ENCODE measurements at regions not wholly inside any gene's neighbourhood (a gene's known extent, or its start where the extent isn't known, plus 50 kb on each side); places are given as distances from the start of the nearest gene placed in this dataset.

- no peak for TF ChIP-seq TAF1 (IDR thresholded peaks at IDR 0.05; ENCODE audit: low read depth)
- no peak for TF ChIP-seq EP300 (IDR thresholded peaks at IDR 0.05; ENCODE audit: borderline replicate concordance)
- TF ChIP-seq FOXM1 (IDR thresholded peaks at IDR 0.05; ENCODE audit: borderline replicate concordance, low read depth), result no peak
- TF ChIP-seq EGR1 (IDR thresholded peaks at IDR 0.05), result no peak
- no peak for TF ChIP-seq NFIC (IDR thresholded peaks at IDR 0.05)
- TF ChIP-seq, protein P1, sequence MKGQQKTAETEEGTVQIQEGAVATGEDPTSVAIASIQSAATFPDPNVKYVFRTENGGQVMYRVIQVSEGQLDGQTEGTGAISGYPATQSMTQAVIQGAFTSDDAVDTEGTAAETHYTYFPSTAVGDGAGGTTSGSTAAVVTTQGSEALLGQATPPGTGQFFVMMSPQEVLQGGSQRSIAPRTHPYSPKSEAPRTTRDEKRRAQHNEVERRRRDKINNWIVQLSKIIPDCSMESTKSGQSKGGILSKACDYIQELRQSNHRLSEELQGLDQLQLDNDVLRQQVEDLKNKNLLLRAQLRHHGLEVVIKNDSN (IDR thresholded peaks at IDR 0.05), result no peak
- no peak for TF ChIP-seq RAD21 (IDR thresholded peaks at IDR 0.05; ENCODE audit: low read depth)
- TF ChIP-seq REST (IDR thresholded peaks at IDR 0.05; ENCODE audit: low read depth), result no peak
- no peak for TF ChIP-seq YY1 (IDR thresholded peaks at IDR 0.05; ENCODE audit: low read depth)
- no peak for TF ChIP-seq TEAD4 (IDR thresholded peaks at IDR 0.05)
Observed at GRCh38 chr2:236861196-236861875, 224.4 kb upstream of the COPS8 start.

All from Ishikawa (cell line).